ENCODE measurements at regions not wholly inside any gene's neighbourhood (a gene's known extent, or its start where the extent isn't known, plus 50 kb on each side); places are given as distances from the start of the nearest gene placed in this dataset.

DNA sequence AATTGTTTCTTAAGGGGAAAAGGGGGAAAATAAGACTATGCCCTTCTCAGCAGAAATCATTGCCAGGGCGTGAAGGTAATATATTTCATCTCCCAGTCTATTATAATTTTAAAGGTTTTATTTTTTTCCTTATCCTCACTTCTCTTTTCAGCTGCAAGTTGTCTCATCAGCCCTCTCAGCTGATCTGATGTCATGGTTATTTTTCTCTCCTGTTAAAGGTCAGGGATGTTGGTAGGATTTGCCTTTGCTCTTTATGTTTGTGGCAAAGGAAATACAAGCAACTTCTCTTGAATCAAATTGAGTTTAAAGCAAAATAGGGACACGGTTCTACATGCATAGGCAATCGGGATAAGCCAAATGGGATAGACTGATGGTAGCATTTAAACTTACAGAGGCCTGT, 946.9 kb downstream of the SORCS1 start:
- TF ChIP-seq, protein P1, sequence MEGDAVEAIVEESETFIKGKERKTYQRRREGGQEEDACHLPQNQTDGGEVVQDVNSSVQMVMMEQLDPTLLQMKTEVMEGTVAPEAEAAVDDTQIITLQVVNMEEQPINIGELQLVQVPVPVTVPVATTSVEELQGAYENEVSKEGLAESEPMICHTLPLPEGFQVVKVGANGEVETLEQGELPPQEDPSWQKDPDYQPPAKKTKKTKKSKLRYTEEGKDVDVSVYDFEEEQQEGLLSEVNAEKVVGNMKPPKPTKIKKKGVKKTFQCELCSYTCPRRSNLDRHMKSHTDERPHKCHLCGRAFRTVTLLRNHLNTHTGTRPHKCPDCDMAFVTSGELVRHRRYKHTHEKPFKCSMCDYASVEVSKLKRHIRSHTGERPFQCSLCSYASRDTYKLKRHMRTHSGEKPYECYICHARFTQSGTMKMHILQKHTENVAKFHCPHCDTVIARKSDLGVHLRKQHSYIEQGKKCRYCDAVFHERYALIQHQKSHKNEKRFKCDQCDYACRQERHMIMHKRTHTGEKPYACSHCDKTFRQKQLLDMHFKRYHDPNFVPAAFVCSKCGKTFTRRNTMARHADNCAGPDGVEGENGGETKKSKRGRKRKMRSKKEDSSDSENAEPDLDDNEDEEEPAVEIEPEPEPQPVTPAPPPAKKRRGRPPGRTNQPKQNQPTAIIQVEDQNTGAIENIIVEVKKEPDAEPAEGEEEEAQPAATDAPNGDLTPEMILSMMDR (IDR thresholded peaks at IDR 0.05): no peak
- no peak for TF ChIP-seq POLR2A (IDR thresholded peaks at IDR 0.05)
- no peak for TF ChIP-seq POLR2AphosphoS5 (IDR thresholded peaks at IDR 0.05)
